GM10266 (cell line): ENCODE measurements at regions not wholly inside any gene's neighbourhood (a gene's known extent, or its start where the extent isn't known, plus 50 kb on each side); places are given as distances from the start of the nearest gene placed in this dataset.

Source experiments
- DNase-seq: peaks from one replicate; pipeline ENCODE4 v3.0.0; 2012; ENCODE audit errors: extremely low spot score
- CTCF ChIP-seq: IDR thresholded peaks from 2 replicates; pipeline ENCODE4 v1.5.1; 2012; ENCODE audit warnings: mild to moderate bottlenecking, low read depth; ENCODE audit not compliant: control insufficient read depth, insufficient read depth; ENCODE audit errors: missing control alignments

GRCh38 chrX:107502316-107502715, 52.9 kb downstream of the FRMPD3 start:
- DNase-seq, result no peak
- no peak for TF ChIP-seq CTCF

GRCh38 chrX:107504006-107504405, 54.6 kb downstream of the FRMPD3 start:
- no peak for TF ChIP-seq CTCF
- no peak for DNase-seq

DNA sequence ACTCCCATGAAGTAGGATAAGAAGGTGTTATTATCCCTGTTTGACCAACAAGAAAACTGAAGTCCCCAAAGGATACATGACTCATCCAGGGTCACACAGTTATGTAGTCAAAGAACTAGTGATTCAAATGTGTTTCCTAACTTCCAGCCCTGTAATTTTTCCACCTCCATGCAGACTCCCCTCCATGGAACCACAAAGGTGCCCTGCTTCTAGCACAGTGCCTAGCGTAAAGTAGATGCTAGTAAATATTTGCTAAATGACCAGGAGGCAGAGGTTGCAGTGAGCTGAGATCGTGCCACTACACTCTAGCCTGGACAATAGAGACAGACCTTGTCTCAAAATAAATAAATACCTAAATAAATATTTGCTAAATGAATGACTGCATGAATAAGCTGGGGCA, 55.8 kb downstream of the FRMPD3 start:
- no peak for DNase-seq
- TF ChIP-seq CTCF, result no peak

- no peak for DNase-seq
- no peak for TF ChIP-seq CTCF
Observed at GRCh38 chrX:107506596-107507031, 57.2 kb downstream of the FRMPD3 start.

- DNase-seq, result no peak
- TF ChIP-seq CTCF, result no peak
Observed at GRCh38 chrX:107507093-107507743, 57.8 kb downstream of the FRMPD3 start.

DNA sequence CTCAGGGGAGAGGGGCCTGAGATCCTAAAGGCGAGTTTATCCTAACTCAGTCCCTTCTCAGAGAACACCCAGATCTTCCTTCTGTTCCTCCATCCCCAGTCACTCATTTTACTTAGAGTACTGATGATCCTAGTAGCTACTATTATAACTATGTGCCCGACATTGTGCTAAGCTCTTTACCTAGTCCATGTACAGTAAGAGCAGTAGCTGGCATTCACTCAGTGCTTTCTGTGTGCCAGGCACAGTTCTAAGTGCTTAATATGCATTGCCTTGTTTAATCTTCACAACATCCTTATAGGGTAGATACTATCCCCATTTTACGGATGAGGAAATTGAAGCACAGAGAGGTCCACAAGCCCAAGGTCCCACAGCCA, 58.3 kb downstream of the FRMPD3 start:
- no peak for TF ChIP-seq CTCF
- DNase-seq, result no peak

DNA sequence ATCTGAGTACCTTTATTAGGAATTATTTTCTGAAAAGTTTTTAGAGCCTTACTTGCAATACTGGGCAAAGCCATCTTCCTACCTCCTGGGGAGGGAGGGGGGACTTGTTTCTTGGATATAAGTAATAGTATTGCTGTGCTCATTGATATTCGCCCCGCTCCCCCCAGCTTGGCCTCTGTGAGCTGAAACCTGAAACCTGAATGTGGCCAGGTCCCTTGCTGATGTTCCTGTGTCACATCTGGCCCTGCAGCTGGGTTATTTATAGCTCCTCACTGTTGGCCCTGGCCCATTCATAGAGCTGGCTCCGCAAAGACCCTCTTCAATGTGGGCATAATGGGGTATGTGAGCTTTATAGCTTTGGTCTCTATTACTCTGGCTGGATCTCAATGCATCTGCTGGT, 59.5 kb downstream of the FRMPD3 start:
- no peak for TF ChIP-seq CTCF
- no peak for DNase-seq
